ENCODE measurements at regions not wholly inside any gene's neighbourhood (a gene's known extent, or its start where the extent isn't known, plus 50 kb on each side); places are given as distances from the start of the nearest gene placed in this dataset.

GRCh38 chr18:78652001-78652545 is 327.5 kb upstream of the SALL3 start:
- H3K9me2 ChIP-seq (ENCODE audit: insufficient read depth, low read length), result no peaks in the 10 kb centered on the region

GRCh38 chr18:78655921-78656320 is 323.7 kb upstream of the SALL3 start:
- Histone ChIP-seq H3K9ac (ENCODE audit: low read length) (no peak overlapping the region), H2AFZ (ENCODE audit: low read depth, low read length) (no peak overlapping the region), H4K20me1 (ENCODE audit: insufficient read depth) (no peaks in the 10 kb centered on the region), H3K27me3 (ENCODE audit: insufficient read depth, low read depth, low read length) (no peaks in the 10 kb centered on the region), H3K79me2 (replicated peaks; ENCODE audit: insufficient read depth, low read length) (no peaks in the 10 kb centered on the region), H3K4me2 (ENCODE audit: low read length) (no peak overlapping the region), H3K27ac (ENCODE audit: low read length) (no peak overlapping the region), H3K9me2 (ENCODE audit: insufficient read depth, low read length) (no peaks in the 10 kb centered on the region), H3K9me3 (ENCODE audit: low read length) (peaks cover 10% of the 10 kb centered on the region), H3F3A (ENCODE audit: insufficient read depth, low read length, poor library complexity, severe bottlenecking) (no peaks in the 10 kb centered on the region), H3K4me3 (ENCODE audit: low read length) (no peak overlapping the region), H3K36me3 (ENCODE audit: insufficient read depth, low read length) (no peaks in the 10 kb centered on the region)
- TF ChIP-seq REST (IDR thresholded peaks at IDR 0.05; ENCODE audit: borderline replicate concordance) (no peak), SMC3 (conservative IDR thresholded peaks at IDR 0.05; ENCODE audit: poor library complexity) (no peak), RAD21 (conservative IDR thresholded peaks at IDR 0.05) (no peak), EZH2 (IDR thresholded peaks at IDR 0.05; ENCODE audit: borderline replicate concordance, insufficient read depth, low read length, poor library complexity, severe bottlenecking) (no peak), MXI1 (conservative IDR thresholded peaks at IDR 0.05; ENCODE audit: poor library complexity, severe bottlenecking) (no peak), EP300 (conservative IDR thresholded peaks at IDR 0.05; ENCODE audit: poor library complexity, severe bottlenecking) (no peak), POLR2AphosphoS5 (IDR thresholded peaks at IDR 0.05) (no peak), TAF1 (IDR thresholded peaks at IDR 0.05; ENCODE audit: low read depth) (no peak)

More at GRCh38 chr18:78652001-78652545, 327.5 kb upstream of the SALL3 start:
- H3F3A ChIP-seq (ENCODE audit: insufficient read depth, low read length, poor library complexity, severe bottlenecking), result no peaks in the 10 kb centered on the region
- no peak overlapping the region for H3K9ac ChIP-seq (ENCODE audit: low read length)
- H4K20me1 ChIP-seq (ENCODE audit: insufficient read depth), result no peaks in the 10 kb centered on the region
- no peaks in the 10 kb centered on the region for H3K36me3 ChIP-seq (ENCODE audit: insufficient read depth, low read length)
- no peak overlapping the region for H3K4me2 ChIP-seq (ENCODE audit: low read length)
- TF ChIP-seq CTCF (IDR thresholded peaks at IDR 0.05; ENCODE audit: poor library complexity, severe bottlenecking), result no peak
- TF ChIP-seq POLR2AphosphoS5 (IDR thresholded peaks at IDR 0.05), result no peak
- no peak for TF ChIP-seq RAD21 (conservative IDR thresholded peaks at IDR 0.05)
- no peak for TF ChIP-seq SMC3 (conservative IDR thresholded peaks at IDR 0.05; ENCODE audit: poor library complexity)
- TF ChIP-seq EP300 (conservative IDR thresholded peaks at IDR 0.05; ENCODE audit: poor library complexity, severe bottlenecking), result no peak
- no peak for TF ChIP-seq TAF1 (IDR thresholded peaks at IDR 0.05; ENCODE audit: low read depth)
- TF ChIP-seq MXI1 (conservative IDR thresholded peaks at IDR 0.05; ENCODE audit: poor library complexity, severe bottlenecking), result no peak
- no peak for TF ChIP-seq REST (IDR thresholded peaks at IDR 0.05; ENCODE audit: borderline replicate concordance)
- no peak for TF ChIP-seq EZH2 (IDR thresholded peaks at IDR 0.05; ENCODE audit: borderline replicate concordance, insufficient read depth, low read length, poor library complexity, severe bottlenecking)
- no peaks in the 10 kb centered on the region for H3K79me2 ChIP-seq (replicated peaks; ENCODE audit: insufficient read depth, low read length)
- H3K4me3 ChIP-seq (ENCODE audit: low read length), result no peak overlapping the region
- H2AFZ ChIP-seq (ENCODE audit: low read depth, low read length), result no peak overlapping the region
- H3K27ac ChIP-seq (ENCODE audit: low read length), result no peak overlapping the region
- H3K9me3 ChIP-seq (ENCODE audit: low read length), result peaks cover 10% of the 10 kb centered on the region
- H3K27me3 ChIP-seq (ENCODE audit: insufficient read depth, low read depth, low read length), result no peaks in the 10 kb centered on the region
